ENCODE measurements at regions not wholly inside any gene's neighbourhood (a gene's known extent, or its start where the extent isn't known, plus 50 kb on each side); places are given as distances from the start of the nearest gene placed in this dataset.

DNA sequence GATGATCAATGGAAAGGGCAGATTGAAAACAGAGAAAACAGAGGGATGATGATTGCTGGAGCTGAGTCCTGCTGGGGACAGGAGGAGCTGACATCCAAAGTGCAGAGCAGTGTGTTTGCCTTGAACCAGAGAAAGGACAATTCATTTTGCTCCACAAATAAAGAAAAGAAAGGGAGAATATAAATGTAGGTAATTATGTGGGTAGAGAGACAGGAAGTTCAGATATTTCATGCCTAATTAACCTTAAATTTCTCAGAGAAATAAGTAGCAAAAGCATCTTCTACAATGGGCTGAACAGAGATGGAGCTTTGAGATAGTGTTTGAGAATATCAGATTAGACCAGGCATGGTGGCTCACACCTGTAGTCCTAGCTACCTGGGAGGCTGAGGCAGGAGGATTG is 93.2 kb downstream of the TNFSF18 start:
- no peak for DNase-seq

GRCh38 chr1:172959571-172959970 is 91.2 kb downstream of the TNFSF18 start:
- DNase-seq, result no peak

DNA sequence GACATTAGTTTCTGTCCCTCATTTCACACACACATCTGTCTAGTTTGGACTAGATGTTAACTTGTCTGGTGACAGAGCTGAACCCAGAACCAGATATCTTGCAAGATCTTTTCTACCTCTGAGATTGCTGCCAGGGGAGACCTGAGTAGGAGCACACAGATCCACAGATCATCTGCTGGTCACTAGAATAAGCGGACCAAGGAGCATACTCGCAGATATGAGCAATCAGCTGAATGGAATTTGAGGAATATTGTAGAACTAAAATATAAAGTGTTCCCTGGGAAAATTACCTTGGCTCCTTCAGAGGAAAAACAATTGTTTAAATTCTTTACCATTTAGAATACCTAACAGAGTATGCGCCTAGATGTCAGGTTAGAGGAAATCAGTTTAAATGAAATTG is 90.7 kb downstream of the TNFSF18 start:
- DNase-seq, result no peak

DNA sequence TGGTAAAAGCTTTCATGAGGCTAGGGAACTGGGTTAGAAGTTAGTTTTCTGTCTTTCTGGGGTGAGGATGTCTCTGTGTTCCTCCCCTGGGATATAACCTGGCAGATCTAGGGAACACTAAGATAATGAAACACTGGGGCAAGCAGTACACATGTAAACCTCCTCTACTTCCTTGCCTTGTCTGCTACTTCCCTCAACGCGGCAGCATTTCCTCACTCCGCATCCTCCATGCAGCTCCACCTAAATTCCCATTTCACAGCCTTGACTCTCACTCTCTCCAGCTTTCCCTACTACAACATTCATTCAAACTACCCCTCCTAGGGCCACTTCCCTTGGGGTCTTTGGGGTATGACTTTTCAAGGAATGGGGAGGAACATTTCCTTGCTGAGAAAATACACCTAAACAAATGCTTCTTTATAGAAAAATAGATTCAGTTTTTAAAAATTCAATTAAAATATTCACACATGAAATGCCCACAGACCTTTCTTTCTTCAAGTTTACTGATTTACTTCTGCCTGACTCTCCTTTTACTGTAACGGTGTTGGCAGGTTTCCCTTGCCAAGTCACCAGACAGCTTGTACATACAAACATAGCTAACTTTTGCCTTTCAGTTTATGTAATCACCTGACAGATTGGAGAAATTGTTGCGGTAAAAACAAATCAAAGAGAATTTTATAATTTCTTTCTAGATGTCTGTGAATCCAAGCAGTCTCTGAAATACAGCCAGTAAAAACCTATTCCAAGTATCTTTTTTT is 90.1 kb downstream of the TNFSF18 start:
- no peak for DNase-seq

DNA sequence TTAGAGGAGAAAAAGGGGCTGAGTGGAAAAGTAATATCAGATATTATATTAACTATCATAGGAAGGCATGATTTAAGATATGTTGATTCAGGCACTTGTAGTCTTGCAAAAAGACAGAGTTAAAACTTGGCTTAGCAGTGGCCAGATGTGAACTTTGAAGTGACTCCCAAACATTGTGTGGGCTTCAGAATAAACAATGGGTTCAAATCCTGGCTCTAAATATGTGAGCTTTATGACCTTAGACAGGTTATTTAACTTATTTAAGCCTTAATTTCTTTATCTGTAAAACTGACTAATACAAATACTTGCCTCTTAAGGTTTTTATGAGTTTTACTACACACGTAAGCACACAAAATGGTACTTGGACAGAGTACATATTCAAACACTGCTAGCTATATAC is 85.9 kb downstream of the TNFSF18 start:
- no peak for DNase-seq

DNA sequence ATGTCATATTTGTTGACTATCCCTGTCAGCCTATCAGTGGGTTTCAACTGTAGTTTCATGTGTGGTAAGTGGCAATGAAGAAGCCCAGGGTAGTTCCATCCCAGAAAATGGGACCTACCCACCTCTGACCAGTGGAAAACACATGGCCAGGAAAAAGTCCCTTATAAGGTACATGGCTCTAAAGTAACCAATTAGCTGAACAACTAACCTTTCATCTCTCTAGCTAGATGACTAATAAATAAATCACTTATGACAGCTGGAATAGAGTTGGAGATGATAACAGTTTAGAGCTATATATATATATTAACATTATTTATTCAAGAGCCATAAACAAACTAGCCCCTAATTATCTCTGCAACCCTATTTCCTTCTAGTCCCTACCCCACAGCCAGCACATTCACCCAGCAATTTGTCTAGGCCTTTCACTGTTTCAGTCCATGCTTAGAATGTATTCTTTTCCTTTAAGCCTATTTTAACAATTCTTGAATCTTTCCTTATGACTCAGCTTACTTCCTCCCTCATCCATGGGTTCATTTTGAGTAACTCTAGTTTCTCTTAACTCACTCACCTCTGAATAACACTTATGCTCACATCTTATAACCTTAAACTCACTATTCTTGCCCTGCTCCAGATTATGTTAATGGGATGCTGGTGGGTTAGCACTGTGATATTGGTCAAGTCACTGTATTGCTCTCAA is 83.7 kb downstream of the TNFSF18 start:
- DNase-seq, result no peak

DNA sequence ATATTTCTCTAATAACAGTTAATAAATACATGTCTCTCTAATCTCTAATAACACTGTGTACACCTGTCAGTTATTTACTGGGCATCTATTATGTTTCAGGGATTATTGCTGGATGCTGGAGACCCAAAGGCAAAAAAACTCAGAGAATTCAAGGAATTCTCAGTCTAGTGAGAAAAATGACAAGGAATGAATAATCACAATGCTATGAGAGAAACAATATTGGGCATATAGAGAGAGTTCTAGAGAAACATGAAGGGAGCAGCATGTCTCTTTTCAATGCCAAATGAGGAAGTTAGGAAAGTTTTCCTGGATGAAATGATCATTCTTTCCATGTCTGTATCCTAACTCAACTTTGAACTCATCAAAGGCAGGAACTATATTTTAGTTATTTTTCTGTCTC is 82.8 kb downstream of the TNFSF18 start:
- DNase-seq, result no peak

- DNase-seq, result no peak
These were observed 81.1 kb downstream of the TNFSF18 start for GRCh38 chr1:172969611-172970010.

DNA sequence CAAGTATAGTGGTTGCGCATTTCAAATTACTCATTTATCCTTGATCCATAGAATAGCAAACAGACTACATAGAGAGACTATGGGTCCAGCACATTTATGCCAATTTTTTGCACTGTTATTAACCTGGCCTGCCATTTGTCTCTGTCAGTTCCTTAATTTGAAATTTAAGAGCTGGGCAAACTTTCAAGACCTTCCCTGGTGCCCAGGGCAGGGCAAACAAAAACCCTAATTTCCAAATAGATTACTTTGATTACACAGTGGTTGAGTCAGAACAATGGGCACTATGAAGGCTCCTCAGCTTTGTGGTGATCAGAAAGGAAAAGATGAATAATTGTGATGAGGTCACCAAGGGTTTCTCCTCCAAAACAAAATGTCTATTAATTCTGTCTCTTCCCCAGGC is 80.6 kb downstream of the TNFSF18 start:
- DNase-seq, result no peak

GRCh38 chr1:172971241-172971640 is 79.5 kb downstream of the TNFSF18 start:
- DNase-seq, result no peak

GRCh38 chr1:172972258-172972657 is 78.5 kb downstream of the TNFSF18 start:
- no peak for DNase-seq

DNA sequence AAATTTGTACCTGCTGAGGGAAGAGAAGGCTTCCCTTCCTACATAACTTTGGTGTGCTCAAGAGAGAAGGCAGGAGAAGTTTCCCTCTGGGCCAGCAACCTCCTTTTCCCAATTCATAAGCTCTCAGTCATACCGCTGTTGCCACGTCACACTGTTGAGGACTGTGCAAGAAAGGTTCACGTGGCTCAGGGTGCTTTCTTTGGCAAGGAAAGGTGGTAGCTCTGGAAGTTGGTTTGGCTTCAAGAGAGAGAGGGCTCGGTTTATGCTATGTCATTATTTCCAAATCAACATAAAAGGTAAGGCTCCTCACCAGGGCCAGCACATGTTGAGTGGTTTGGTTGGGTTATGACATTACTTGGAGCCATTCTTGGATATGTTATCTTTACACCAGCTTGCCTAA is 77.3 kb downstream of the TNFSF18 start:
- DNase-seq, result no peak

DNA sequence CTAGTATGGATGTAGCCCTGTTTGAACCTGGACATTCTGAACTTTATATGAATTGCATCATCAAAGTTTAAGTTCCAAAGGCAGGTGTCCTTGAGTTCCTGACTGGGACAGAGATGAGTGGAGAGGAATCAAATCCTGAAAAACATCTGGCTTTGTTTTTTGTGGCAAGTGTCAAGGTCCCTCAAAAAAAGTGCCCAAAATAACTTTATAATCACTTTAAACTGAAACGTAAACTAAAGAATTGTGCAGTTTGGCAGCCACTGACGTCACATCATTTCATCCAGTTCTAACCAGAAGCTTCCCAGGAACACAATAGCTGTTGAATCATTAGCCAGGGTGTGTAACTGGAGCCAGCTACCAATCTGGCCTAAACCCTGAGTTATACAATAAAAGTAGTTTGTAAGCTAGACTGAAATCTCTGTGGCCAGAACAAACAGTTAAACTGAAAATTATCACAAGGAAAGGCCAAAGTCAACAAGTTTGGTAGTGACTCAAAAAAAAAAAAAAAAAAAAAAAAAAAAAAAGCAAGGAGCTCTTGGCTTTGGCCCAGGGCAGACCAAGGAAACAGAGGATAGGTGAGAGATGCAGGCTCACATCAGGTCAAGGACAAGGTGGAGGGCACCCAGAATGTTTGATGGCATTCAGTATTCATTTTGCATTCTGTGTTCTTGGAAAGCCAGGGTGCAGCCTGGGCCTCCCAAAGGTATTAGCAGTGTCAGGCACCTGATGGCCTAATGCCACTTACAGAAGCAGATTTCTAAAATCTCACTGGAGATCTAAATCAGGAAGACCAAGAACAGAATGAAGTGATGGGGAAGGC is 74.3 kb downstream of the TNFSF18 start:
- no peak for DNase-seq

DNA sequence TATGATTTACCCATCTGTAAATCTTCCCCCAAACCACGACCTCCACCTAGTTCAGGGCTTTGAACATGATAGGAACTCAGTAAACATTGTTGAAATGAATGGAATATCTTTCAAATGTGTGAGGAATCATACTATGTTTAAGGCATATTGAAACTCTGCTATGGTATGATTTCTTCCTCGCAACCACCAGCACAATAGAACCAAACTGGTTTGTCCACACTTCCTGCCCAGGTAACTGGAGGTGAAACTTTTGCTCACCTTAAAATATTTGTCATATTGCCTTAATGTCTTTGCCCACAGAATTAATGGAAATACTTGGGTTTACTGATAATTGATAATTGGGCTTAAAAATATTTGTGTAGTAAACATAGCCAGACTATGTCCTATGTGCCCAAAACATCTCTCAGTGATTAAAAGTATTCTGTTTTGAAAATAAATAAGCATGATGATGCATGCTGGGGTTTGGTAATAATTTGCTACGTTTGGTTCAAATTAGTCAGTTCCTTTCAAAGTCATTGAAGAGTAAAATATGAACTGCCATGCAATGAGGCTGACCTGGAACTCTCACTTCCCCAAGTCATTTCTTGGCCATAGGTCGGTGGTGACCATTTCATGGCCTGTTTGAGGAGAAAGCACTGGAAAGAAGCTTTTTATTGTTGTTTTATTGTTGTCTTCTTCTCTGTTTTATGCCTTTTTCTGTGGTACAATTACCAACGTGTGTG is 73.3 kb downstream of the TNFSF18 start:
- DNase-seq, result no peak

- DNase-seq, result no peak
These were observed 72.1 kb downstream of the TNFSF18 start for GRCh38 chr1:172978595-172978994.

- no peak for DNase-seq
These were observed 70.9 kb downstream of the TNFSF18 start for GRCh38 chr1:172979828-172980227.

DNA sequence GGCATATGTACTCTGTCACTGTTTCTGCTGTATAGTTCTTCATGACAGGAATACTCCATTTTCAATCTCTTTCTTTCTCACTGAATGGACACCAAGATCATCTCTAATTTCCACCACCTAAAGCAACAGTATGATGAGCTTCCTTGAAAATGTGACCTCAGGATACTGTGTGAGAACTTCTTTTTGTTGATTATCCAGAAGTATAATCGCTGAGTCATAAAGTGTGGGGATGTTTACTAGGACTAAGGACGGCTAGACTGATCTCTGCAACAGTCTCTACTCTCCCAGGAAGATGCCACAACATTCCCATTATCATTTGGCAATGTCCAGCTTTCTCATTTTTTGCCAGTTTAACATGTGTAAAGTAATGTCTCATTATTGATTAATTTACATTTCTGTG is 70.3 kb downstream of the TNFSF18 start:
- no peak for DNase-seq

GRCh38 chr1:172980971-172981370 is 69.8 kb downstream of the TNFSF18 start:
- DNase-seq, result no peak
